SK-N-SH treated with all-trans-retinoic acid at 6 μM for 48 hours (cell line): ENCODE measurements at regions not wholly inside any gene's neighbourhood (a gene's known extent, or its start where the extent isn't known, plus 50 kb on each side); places are given as distances from the start of the nearest gene placed in this dataset.

ENCODE experiments used
- CSDC2 ChIP-seq: fragments of 250-450 bp; sonication (Bioruptor Pico); IDR thresholded peaks from 2 replicates; pipeline ENCODE4 v1.5.0; 2020; ENCODE audit warnings: mild to moderate bottlenecking, moderate library complexity
- GLIS3 ChIP-seq: fragments of 250-450 bp; sonication (Bioruptor Pico); IDR thresholded peaks from 2 replicates; pipeline ENCODE4 v1.5.0; 2020; ENCODE audit warnings: mild to moderate bottlenecking, moderate library complexity
- OSR1 ChIP-seq: fragments of 250-450 bp; sonication (Bioruptor Pico); IDR thresholded peaks from 2 replicates; pipeline ENCODE4 v1.8.0; 2022; ENCODE audit warnings: moderate library complexity, mild to moderate bottlenecking, inconsistent platforms
- PPARA ChIP-seq: fragments of 250-450 bp; sonication (Bioruptor Pico); IDR thresholded peaks from 2 replicates; pipeline ENCODE4 v1.5.0; 2020; ENCODE audit warnings: mild to moderate bottlenecking, borderline replicate concordance
- RARB ChIP-seq: fragments of 250-450 bp; sonication (Bioruptor Pico); IDR thresholded peaks from 2 replicates; pipeline ENCODE4 v1.8.0; 2021; ENCODE audit warnings: mild to moderate bottlenecking, moderate library complexity
- SNAI2 ChIP-seq: fragments of 250-450 bp; sonication (Bioruptor Pico); IDR thresholded peaks from 2 replicates; pipeline ENCODE4 v1.5.0; 2020; ENCODE audit warnings: mild to moderate bottlenecking, moderate library complexity
- TOX ChIP-seq: fragments of 250-450 bp; sonication (Bioruptor Pico); IDR thresholded peaks from 2 replicates; pipeline ENCODE4 v1.8.0; 2021; ENCODE audit warnings: mild to moderate bottlenecking, moderate library complexity, borderline replicate concordance
- ZC3H10 ChIP-seq: fragments of 250-450 bp; sonication (Bioruptor Pico); IDR thresholded peaks from 2 replicates; pipeline ENCODE4 v1.5.1; 2021; ENCODE audit warnings: mild to moderate bottlenecking, moderate library complexity
- ZFP3 ChIP-seq: fragments of 250-450 bp; sonication (Bioruptor Pico); IDR thresholded peaks from 2 replicates; pipeline ENCODE4 v1.5.0; 2020; ENCODE audit warnings: mild to moderate bottlenecking, moderate library complexity
- ZNF565 ChIP-seq: fragments of 450-650 bp; formaldehyde crosslinking; conservative IDR thresholded peaks from 2 replicates; pipeline ENCODE4 v1.5.0; 2020; ENCODE audit warnings: low read depth, mild to moderate bottlenecking, moderate library complexity
- TF ChIP-seq, protein P1 (sequence below): fragments of 250-450 bp; sonication (Bioruptor Pico); IDR thresholded peaks from 2 replicates; pipeline ENCODE4 v1.8.0; 2021; ENCODE audit warnings: low read depth, mild to moderate bottlenecking, moderate library complexity, borderline replicate concordance
- TF ChIP-seq, protein P2 (sequence below): fragments of 250-450 bp; sonication (Bioruptor Pico); IDR thresholded peaks from 2 replicates; pipeline ENCODE4 v1.5.1; 2020; ENCODE audit warnings: low read depth, mild to moderate bottlenecking, moderate library complexity
- TF ChIP-seq, protein P3 (sequence below): fragments of 250-450 bp; sonication (Bioruptor Pico); IDR thresholded peaks from 2 replicates; pipeline ENCODE4 v1.5.0; 2020; ENCODE audit warnings: mild to moderate bottlenecking, moderate library complexity

DNA sequence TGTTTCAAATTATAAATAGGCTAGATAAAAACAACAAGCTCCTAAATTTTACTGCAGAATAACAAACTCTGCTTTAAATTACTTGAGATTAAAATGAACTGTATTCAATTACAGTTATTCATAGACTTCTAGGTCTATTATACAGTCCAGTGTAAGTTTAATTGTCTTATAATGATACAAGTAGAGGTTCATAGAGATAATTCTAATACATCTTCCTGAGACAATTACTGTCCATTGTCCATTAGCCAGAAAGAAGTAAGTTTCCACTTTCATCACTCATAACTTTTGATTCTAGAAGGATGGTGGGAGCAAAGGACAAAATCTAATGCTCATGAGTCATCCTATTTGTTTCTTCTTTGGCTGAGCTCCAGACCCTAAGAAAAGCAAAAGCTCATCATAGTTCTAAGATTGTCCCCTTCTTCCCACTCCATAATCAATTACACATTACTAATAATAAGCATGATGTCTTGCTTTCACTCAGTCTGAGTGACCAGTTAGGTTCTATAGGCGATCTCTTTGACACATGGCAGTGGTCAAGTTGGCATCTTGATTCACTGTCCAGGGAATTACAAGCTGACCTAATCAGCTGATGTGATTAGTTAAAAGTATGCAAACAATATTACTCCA, 502.5 kb upstream of the IZUMO3 start:
- no peak for TF ChIP-seq RARB (CRISPR knock-in tag)
- TF ChIP-seq, protein P1, sequence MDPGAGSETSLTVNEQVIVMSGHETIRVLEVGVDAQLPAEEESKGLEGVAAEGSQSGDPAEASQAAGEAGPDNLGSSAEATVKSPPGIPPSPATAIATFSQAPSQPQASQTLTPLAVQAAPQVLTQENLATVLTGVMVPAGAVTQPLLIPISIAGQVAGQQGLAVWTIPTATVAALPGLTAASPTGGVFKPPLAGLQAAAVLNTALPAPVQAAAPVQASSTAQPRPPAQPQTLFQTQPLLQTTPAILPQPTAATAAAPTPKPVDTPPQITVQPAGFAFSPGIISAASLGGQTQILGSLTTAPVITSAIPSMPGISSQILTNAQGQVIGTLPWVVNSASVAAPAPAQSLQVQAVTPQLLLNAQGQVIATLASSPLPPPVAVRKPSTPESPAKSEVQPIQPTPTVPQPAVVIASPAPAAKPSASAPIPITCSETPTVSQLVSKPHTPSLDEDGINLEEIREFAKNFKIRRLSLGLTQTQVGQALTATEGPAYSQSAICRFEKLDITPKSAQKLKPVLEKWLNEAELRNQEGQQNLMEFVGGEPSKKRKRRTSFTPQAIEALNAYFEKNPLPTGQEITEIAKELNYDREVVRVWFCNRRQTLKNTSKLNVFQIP, result no peak; the same call in 1 of the 2 replicates
- no peak for TF ChIP-seq PPARA (CRISPR knock-in tag)
- TF ChIP-seq, protein P2, sequence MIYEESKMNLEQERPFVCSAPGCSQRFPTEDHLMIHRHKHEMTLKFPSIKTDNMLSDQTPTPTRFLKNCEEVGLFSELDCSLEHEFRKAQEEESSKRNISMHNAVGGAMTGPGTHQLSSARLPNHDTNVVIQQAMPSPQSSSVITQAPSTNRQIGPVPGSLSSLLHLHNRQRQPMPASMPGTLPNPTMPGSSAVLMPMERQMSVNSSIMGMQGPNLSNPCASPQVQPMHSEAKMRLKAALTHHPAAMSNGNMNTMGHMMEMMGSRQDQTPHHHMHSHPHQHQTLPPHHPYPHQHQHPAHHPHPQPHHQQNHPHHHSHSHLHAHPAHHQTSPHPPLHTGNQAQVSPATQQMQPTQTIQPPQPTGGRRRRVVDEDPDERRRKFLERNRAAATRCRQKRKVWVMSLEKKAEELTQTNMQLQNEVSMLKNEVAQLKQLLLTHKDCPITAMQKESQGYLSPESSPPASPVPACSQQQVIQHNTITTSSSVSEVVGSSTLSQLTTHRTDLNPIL (CRISPR knock-in tag), result peak; percentile 75; the same call in 1 of the 2 replicates
- TF ChIP-seq ZC3H10 (CRISPR knock-in tag), result no peak
- no peak for TF ChIP-seq OSR1 (CRISPR knock-in tag)
- TF ChIP-seq, protein P3, sequence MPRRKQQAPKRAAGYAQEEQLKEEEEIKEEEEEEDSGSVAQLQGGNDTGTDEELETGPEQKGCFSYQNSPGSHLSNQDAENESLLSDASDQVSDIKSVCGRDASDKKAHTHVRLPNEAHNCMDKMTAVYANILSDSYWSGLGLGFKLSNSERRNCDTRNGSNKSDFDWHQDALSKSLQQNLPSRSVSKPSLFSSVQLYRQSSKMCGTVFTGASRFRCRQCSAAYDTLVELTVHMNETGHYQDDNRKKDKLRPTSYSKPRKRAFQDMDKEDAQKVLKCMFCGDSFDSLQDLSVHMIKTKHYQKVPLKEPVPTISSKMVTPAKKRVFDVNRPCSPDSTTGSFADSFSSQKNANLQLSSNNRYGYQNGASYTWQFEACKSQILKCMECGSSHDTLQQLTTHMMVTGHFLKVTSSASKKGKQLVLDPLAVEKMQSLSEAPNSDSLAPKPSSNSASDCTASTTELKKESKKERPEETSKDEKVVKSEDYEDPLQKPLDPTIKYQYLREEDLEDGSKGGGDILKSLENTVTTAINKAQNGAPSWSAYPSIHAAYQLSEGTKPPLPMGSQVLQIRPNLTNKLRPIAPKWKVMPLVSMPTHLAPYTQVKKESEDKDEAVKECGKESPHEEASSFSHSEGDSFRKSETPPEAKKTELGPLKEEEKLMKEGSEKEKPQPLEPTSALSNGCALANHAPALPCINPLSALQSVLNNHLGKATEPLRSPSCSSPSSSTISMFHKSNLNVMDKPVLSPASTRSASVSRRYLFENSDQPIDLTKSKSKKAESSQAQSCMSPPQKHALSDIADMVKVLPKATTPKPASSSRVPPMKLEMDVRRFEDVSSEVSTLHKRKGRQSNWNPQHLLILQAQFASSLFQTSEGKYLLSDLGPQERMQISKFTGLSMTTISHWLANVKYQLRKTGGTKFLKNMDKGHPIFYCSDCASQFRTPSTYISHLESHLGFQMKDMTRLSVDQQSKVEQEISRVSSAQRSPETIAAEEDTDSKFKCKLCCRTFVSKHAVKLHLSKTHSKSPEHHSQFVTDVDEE (CRISPR knock-in tag), result peak; percentile 62; the same call in 1 of the 2 replicates
- no peak for TF ChIP-seq ZNF565 (CRISPR knock-in tag)
- TF ChIP-seq SNAI2 (CRISPR knock-in tag), result peak; percentile 78; the same call in 1 of the 2 replicates
- TF ChIP-seq ZFP3 (CRISPR knock-in tag), result 0 out of 2 replicates have a peak, but pooled peaks have one; percentile 22
- 0 out of 2 replicates have a peak, but pooled peaks have one; percentile 85 for TF ChIP-seq GLIS3 (CRISPR knock-in tag)
- TF ChIP-seq TOX (CRISPR knock-in tag), result no peak
- TF ChIP-seq CSDC2 (CRISPR knock-in tag), result no peak
